Right forelimb (tissue), 1 donor: ENCODE measurements at regions not wholly inside any gene's neighbourhood (a gene's known extent, or its start where the extent isn't known, plus 50 kb on each side); places are given as distances from the start of the nearest gene placed in this dataset.
"Not testable (repeated sequence)": the region's sequence is repeated elsewhere in the genome, so short reads cannot be mapped to it uniquely, and the experiment has no call there.

ENCODE experiments used
- DNase-seq: peaks from one replicate; pipeline ENCODE4 v3.0.0-alpha.2; 2018

DNA sequence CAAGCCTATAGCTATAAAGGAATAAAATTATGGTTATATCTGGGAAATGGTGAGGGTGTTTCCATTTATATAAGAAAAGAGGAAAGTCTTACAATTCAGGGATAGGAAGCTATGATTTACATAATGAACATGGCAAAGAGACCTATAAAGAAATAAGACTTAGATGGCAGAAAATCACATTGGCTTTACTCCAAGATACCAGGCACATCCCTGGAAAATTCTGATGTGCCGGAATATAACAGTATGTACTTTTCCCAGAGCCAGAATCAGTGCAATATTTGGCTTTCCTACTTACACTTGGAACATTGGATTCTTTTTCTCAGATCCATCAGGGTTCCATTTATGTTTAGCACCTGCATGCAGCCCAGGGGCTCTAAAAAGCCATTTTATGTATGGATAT lies 357.8 kb downstream of the CETN3 start:
- no peak for DNase-seq

DNA sequence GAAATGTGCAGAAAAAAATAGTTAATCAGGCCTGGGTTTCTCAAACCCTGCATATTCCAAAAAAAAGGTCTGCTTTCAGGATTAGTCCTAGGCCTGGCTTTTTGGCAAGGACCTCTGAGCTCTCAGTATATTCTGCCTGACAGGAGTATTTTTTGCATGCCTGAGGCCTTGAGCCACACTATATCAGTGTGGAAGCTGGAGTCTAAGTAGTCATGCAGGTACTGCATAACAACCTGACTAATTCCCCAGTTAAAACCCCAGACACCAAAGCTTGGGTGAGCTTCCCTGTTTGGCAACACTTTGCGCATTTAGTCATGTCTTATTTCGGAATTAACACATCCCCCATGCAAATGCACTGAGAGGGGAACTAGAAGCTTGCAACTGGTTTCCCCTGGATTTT lies 359.5 kb downstream of the CETN3 start:
- DNase-seq = no peak

DNA sequence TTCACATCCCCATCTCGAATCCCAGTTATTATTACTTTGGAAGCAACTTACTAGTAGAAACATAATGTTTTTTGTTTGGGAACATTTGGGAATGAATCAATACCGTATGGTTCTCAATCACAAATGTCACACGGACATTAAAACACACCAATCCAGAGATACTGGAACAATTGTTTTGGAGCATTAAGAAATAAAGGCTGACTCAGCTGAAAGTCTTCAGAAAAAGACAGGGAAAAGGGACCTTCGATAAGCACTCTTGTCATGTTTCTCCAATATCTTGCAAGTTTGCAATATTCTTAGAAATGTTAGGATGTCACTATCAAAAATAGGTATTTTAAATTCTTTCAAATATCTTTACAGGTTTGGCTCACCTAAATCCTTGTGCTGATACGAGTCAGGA lies 362.4 kb downstream of the CETN3 start:
- no peak for DNase-seq

DNA sequence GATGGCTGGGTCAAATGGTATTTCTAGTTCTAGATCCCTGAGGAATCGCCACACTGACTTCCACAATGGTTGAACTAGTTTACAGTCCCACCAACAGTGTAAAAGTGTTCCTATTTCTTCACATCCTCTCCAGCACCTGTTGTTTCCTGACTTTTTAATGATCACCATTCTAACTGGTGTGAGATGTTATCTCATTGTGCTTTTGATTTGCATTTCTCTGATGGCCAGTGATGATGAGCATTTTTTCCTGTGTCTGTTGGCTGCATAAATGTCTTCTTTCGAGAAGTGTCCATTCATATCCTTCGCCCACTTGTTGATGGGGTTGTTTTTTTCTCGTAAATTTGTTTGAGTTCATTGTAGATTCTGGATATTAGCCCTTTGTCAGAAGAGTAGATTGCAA lies 369.5 kb downstream of the CETN3 start:
- not testable (repeated sequence) for DNase-seq

DNA sequence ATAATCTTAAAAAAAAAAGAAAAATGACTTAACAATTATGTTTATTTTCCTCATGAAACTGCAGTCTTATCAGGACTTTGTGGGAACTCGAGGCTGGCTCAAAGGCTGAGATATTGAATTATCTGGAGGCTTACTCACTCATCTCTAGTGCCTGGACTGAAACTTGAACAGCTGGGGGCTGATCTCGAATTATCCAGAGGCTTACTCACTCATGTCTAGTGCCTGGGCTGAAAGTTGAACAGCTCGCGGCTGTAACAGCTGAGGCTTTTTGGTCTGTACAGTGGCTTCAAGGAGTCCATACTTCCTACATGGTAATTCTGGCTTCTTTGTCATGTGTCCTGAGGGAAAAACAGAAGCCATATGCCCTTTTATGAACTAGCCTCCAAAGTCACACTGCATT lies 371.9 kb downstream of the CETN3 start:
- no peak for DNase-seq

DNA sequence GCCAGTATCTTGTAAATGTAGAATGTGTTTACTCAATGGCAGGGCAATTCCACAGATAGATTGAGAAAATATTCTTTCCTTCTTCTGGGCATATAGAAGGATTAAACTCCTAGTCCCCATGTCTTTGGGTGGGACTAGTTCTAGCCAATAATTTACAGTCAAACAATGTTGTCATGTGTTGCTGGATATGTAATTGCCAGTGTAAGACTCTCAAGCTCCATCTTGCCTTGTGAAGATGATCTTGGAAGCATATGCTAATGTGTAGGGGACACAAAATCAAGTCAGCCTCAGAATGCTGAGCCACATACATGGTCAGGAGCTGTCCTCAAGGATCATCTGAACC lies 386.9 kb downstream of the CETN3 start:
- no peak for DNase-seq

DNA sequence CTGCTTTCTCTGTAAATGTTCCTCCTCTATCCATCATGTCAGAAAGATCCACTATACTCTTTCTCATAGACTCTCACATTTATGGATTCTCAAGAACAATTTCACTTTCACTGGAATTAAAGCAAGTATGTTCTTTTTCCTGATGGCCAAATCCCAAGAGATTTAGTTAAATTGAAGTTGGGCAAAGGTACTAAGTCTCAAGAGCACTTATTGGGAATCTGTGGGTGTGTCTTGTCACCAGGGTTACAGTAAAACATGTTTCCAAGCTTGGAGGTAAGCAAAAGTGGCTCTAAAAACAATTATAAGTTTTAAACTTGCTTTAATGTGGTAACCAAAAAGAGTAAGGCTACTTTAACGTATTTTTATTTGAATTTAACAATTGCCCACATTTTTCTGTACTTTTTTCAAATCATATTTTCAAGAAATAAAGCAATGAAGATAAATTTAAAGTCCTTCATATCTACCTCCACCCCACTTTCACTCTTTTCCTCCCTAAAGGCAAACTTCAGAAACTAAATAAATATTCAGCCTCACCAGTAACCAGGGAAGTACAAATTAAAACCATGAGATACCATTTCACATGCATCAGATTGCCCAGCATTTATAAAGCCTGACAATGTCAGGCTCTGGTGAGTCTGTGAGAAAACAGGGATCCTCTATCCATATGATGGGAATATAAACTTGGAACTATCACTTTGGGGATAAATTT lies 387.4 kb downstream of the CETN3 start:
- no peak for DNase-seq

DNA sequence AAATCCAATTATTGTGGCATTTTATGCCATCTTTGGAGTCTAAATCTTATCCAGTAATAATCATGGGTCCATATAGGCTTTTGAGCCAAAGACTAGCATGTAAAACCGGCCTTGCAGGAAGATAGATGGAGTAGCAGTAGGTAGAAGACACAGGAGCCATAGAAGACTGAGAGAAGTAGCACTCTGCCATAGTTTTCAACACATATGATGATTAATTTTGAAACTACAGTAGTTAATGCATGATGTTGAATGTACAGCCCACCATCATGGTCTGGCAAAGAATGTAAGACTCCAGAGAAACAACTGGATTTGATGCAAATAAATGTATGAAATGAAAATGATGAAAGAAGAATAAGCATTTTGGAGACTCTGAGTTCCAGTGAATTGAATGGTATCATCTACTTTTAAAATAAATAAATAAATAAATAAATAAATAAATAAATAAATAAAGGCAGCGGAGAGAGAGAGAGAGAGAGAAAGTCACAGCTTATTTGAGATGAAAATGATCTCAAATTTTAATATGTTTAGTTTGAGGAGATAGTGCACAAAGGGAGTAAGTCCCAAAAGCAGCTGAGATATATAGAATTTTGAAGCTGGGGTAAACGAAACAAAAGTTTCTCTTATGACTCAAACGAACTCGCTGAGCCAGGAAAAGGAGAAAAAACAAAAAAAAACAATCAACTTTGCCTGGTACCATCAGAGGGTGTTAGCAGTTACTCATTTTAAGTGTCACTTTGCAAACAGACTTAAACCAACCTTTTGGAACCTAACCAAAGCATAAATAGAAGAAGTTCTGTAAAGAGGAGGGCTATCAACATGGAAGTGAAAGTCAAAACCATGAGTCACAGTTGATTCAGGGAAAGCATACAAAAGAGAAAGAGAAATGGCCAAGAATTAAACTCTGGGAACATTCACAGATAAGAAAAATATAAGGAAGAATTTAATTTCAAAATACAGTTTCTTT lies 388.7 kb downstream of the CETN3 start:
- no peak for DNase-seq

DNA sequence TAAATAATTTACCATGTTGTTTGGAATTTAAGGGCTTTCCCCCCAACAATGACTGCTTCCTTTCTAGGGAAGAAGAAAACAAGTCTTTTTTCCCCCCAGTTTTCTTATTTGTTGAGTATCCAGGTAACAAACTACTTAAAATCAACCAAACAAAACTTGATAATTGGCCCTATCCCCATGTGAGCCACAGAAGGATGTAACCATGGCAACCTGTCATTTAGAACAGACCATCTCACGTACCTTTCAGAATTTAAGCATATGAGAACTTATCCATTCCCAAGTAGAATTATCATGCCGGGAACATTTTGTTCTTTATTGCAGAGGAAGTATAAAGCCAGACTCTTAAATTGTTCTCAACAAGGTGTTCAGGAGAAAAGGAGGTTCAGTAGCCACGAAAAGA lies 392.3 kb downstream of the CETN3 start:
- DNase-seq = no peak

DNA sequence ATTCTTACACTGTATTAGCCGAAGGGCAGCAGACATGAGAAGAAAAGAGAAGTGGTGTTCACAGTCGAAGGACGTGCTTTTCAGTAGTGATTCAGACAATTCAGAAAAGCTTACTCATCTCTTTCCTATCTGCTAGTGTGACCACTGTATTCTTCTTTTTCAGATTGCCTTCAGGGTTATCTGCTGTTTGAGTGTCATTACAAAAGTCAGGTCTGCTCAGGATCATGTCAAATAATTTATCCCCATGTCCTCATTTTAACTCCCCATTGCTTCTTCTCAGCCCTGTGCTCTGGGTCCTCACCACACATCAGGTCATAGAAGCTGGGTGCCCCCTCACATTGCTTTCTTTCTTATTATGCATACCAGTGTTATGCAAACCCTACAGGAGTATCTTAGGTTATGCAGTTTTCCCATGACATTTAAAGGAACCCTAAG lies 394.0 kb downstream of the CETN3 start:
- DNase-seq = no peak

DNA sequence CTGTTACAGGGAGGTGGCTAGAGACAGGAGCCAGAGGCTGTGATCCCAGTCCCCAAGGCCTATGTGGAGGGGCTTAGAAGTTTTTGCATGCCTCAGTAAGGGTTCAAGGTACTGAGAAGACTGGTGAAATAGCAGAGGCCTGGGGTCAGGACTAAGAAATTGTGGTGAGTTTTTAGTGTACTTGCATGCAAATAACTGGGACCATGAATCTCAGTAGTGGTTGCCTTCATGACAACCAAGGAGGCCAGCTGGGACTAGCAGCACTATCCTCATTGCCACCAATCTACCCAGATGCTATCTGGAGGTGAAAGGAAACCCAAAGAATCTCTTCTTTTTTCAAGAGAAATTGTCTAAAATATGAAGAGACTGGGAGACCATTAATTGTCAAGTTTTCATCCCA lies 395.1 kb downstream of the CETN3 start:
- DNase-seq = no peak

DNA sequence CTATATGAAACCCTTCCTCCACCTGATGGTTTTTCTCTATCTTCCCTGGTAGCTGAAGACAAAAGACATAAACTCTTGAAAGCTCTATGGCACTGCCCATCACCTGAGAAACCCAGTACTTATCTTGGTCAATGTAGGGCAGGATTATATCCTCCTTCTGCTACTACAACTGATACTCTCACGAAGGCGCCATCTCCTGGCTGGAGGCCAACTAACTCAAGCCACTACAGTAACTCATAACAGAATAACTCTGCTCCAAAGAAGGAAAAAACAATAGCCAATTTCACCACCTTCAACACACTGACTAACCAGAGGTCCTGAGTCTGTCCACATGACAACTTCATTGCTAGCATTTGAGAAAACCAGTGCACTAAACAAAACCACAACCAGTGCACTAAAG lies 409.2 kb downstream of the CETN3 start:
- no peak for DNase-seq

DNA sequence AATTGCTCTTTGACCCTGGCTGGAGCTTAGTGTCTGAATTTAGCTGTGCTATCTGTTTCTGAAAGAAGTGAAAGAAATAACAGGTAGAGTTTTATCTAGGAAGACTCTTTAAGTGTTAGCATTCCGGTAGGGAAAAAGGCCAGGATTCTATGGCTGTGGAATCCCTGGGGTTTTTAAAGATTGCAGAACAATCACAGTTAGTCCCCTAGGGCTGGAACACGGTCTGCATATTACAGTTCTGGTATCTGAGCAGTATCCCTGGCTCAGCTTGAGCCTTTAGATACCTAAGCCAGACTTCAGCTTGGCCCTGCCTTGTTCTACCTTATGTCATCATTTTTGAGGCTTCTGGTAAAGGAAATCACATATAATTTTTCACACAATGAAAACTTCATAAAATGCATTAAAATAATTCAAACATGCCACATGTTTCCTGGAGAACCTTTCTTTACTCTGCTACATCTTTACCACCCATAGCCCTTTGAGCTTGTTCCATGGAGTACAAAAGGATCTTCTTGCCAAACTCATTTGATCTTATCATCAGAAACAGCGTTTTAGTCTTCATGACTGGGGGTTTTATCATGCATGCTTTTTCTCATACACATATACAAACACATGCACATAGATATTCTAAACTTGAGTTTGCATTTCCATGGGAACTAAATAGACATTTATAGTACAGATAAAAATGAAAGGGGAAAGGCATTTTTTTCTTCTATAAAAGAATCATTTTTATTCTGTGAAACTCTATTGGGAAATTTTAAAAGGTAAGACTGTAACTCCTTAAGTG lies 410.8 kb downstream of the CETN3 start:
- DNase-seq = no peak

DNA sequence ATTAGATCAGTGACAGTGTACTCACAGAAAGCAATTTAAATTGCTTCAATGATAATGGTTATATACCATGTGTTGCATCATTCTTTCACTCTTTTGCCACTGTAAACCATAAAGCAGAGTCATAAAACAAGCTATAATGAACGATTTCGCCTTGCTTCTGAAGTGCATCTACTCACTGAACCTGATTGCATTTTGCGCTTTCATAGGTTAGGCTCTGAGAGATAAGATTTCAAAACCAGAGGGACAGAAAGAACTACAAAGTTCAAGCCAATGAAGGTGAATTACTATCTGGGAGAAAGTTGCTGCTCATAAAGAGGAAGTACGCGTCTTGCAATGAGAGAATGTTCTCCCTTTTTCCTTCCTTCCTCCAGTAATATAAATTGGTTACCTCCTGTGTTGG lies 412.7 kb downstream of the CETN3 start:
- DNase-seq = no peak

DNA sequence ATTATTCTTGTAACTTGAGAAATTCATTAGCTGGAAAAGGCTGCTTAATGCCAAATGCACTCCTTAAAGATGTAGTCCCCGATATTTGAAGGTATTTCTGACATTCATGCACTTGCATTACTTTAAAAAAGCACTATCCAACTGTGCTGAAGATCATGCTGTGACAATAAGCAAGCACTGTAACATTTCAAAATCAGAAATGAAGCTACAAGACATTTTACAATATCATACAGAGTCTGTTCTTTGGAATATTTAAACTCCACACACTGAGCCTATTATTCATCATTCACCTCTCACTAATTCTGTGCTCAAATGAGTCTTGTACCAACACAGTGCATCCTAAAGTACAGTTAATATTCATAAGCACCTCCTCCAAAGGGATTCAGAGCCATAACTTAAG lies 413.2 kb downstream of the CETN3 start:
- DNase-seq = no peak

DNA sequence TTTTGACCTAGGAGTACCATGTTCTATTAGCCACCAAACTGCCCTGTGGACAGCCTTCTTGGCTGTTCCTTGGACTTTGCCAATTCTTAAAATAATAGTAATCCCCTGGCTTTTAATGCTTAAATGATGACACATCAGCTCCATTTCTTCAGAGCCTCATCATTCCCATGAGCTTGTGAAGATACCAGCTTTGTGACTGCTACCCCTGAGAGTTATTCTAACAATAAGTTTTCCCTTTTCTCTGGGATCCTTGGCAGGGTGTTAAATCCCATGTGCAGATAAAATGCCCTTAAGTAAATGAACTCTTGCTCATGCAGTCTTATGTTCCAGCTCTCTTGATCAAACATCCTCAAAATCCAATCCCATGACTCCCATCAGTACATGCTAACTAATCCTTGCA lies 415.3 kb downstream of the CETN3 start:
- DNase-seq = no peak

DNA sequence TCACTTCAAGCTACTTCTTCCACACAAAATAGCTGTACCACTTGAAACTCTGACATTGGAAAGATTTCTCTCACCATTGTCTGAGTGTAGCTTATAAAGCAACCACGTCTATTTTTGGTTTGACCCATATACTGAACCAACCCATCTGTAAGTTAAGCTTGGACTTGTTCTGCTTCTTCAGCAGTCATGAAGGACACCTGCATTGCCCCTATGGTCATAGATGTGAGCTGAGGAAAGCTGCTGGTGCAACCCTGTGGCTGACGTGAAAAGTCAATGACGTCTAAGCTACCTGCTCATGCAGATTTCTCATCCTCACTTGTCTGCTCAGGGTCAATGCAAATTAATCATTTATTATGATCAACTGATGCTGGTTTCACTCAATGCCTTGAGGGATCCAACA lies 417.4 kb downstream of the CETN3 start:
- no peak for DNase-seq

DNA sequence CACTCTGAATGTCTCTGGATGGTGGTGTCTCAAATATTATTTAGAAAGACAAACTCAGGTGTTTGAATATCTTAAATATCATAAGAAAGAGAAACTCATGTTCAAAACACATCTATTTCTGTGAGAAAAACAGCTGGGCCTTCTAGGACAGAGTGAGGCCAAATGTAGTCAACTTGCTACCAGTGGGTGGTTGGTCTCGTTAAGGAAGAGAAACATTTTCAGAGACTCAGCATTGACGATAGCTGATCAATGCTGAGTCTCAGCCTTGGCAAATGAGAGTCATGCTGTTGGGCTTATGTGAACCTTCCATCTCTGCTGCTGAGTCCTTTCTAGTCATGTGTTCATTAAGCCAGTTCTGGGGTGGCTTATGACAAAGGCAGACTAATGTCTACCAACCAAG lies 418.0 kb downstream of the CETN3 start:
- no peak for DNase-seq

DNA sequence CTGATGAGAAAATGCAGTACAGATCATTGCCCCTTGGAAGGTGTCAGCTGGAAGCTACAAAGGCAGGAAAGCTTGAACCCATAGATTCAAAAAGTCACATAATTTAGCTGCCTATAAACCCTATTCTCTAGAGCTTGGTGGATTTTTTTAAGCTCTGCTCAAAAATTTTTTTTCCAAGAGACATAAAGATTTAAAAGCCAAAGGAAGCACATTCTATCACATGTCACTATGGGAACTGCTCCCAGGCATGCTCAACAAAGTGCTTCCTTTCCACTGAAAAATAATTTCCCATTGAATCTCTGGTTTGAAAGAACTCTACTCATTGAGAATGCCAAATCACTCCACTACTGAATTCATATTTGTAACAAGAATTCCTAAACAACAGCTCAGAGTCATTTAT lies 419.8 kb downstream of the CETN3 start:
- DNase-seq = no peak

DNA sequence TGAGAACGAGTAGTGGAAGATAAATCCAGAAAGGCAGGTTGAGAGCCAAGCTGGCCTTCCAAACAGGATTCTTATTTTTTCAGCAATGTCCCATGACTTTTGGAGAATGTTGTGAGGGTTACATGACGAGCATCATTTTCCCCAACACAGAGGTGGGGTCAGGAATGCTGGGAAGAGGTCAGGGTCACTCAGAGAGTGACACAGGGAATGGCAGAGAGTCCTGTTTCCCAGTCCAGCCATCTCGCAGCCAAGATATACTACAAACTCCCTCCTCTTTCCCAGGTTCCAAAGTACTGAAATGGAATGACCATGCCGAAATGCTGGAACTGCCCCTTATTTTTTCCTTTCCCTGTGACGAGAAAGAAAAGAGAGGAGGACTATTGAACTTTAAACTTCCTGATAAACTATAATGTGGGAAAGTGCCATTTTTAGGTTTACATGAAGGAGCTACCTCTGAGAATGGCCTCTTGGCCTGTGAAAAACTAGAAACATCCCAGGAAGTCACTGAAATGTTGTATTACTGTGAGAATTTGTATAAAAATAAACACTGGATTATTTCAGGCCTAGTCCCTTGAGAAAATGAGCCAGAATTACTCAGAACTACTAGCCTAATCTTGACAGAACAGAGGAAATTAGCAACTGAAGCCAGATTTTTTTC lies 420.4 kb downstream of the CETN3 start:
- no peak for DNase-seq

DNA sequence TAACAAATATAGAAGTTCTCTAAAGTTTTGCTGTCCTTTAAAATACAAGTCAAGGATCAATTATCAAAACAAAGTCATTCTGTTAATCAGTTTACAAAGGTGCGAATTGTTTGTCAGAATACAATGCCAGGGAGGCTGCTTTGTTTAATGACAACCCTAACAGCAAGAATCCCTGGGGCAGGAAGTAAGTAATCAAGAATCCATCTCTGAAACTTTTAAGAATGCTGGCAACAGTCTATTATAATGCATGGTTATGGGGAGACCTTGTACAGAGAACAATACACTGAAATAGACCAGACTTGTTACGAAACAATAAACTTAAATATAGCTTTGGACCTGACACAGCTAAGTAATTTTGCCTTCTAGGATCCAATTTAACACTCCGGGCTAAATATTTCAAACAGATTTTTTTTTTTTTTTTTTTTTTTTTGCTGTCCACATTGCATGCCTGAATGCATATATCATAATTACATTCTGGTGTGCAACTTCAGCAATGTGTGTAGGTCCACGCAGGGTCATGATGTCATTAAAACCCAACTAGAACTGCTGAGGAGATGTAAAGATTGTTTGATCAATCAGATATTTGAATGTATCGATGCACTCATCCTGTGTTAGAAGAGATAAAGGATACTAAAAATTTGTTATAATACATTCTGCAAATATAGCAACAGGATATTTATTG lies 421.3 kb downstream of the CETN3 start:
- DNase-seq = no peak

DNA sequence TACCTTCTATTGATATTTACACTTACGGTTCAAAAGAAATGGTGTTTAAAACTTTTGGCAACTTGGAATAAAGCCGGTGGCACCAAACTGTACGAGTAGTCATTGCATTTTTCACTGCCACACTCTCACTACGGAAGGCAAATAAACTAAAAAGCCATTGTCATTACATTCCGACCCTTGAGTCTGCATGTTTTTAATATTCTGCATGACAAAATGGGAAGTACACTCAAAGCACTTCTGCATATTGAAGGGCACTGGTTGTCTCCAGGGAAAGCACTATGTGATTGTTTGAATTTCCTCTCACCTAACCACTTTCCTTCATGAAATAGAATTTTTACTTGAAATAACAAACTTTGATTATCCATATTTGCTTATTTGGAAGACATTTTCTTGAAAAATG lies 426.3 kb downstream of the CETN3 start:
- no peak for DNase-seq
